Cardiac fibroblast (primary cell): ENCODE measurements at regions not wholly inside any gene's neighbourhood (a gene's known extent, or its start where the extent isn't known, plus 50 kb on each side); places are given as distances from the start of the nearest gene placed in this dataset.

Experiments used
- DNase-seq, 2 donors: peaks; one replicate each; pipeline versions ENCODE4 v3.0.0 to v3.0.0-alpha.2; 2010; ENCODE audit warnings: low read depth in 2 of 2
- H3K4me3 ChIP-seq, 2 donors: replicated peaks in 1 of 2; 1 replicate in 1 of 2; 2 replicates in 1 of 2; pipeline ENCODE4 v1.5.1; 2011; ENCODE audit warnings: low read depth in 2 of 2, low read length in 2 of 2, mild to moderate bottlenecking in 2 of 2, moderate library complexity in 1 of 2
- CTCF ChIP-seq: IDR thresholded peaks from one replicate; pipeline ENCODE4 v1.5.1; 2011; ENCODE audit warnings: low read depth, mild to moderate bottlenecking, low read length, inconsistent platforms

- no peak overlapping the region for H3K4me3 ChIP-seq
- no peak for TF ChIP-seq CTCF
- no peak for DNase-seq
Observed at GRCh38 chr12:107553211-107553765, 132.3 kb upstream of the PWP1 start.

- no peak for TF ChIP-seq CTCF
- H3K4me3 ChIP-seq, result no peak overlapping the region
- DNase-seq, result no peak
Observed at GRCh38 chr12:107554941-107555340, 130.7 kb upstream of the PWP1 start.

GRCh38 chr12:107557026-107557425 is 128.6 kb upstream of the PWP1 start:
- H3K4me3 ChIP-seq, result no peak overlapping the region
- DNase-seq, result no peak
- TF ChIP-seq CTCF, result no peak

GRCh38 chr12:107557589-107558100 is 128.0 kb upstream of the PWP1 start:
- no peak for TF ChIP-seq CTCF
- no peak overlapping the region for H3K4me3 ChIP-seq

GRCh38 chr12:107558141-107558815 is 127.3 kb upstream of the PWP1 start:
- H3K4me3 ChIP-seq, result no peak overlapping the region
- TF ChIP-seq CTCF, result no peak
- no peak for DNase-seq

More at GRCh38 chr12:107557589-107558100, 128.0 kb upstream of the PWP1 start:
- no peak for DNase-seq

- H3K4me3 ChIP-seq, result no peak overlapping the region
- TF ChIP-seq CTCF, result no peak
- no peak for DNase-seq
Observed at GRCh38 chr12:107558816-107559382, 126.7 kb upstream of the PWP1 start.
